HG02970 (cell line): ENCODE measurements at regions not wholly inside any gene's neighbourhood (a gene's known extent, or its start where the extent isn't known, plus 50 kb on each side); places are given as distances from the start of the nearest gene placed in this dataset.

Experiments used
- ATAC-seq: cut with Tn5 transposase; IDR thresholded peaks from one replicate; pipeline ENCODE4 v1.9.1; 2021; ENCODE audit warnings: mild to moderate bottlenecking, moderate library complexity, moderate number of reproducible peaks; ENCODE audit not compliant: unreplicated experiment, low FRiP score

- ATAC-seq, result no peak
Observed at GRCh38 chr11:127182586-127183203, 182.1 kb upstream of the KIRREL3 start.

GRCh38 chr11:127157225-127157624 lies 156.7 kb upstream of the KIRREL3 start:
- no peak for ATAC-seq

GRCh38 chr11:127149410-127149809 lies 148.8 kb upstream of the KIRREL3 start:
- ATAC-seq, result no peak

DNA sequence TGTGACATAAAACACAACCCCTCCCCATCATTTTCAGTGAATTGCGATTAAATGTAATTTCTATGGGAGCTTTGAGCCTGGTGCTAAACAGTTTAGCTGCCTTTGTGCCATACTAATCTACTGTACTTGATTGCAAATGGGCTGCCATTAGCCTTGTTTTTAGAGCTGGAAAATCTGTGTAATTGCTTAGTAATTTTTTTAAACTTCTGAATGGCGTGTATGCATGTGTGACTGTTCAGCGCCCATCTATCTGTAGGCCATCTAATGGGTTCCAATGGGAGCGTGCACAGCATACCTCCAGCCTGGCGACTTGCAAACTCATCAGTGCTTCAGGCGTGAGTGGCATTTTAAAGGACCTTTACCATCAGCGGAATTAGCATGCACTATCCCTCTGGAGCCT lies 142.7 kb upstream of the KIRREL3 start:
- no peak for ATAC-seq

- no peak for ATAC-seq
Observed at GRCh38 chr11:127138613-127139012, 138.0 kb upstream of the KIRREL3 start.

- no peak for ATAC-seq
Observed at GRCh38 chr11:127137771-127138280, 137.3 kb upstream of the KIRREL3 start.

- ATAC-seq, result no peak
Observed at GRCh38 chr11:127136438-127136837, 135.9 kb upstream of the KIRREL3 start.

GRCh38 chr11:127135256-127135655 lies 134.7 kb upstream of the KIRREL3 start:
- ATAC-seq, result no peak

- no peak for ATAC-seq
Observed at GRCh38 chr11:127133061-127133460, 132.5 kb upstream of the KIRREL3 start.

- ATAC-seq, result no peak
Observed at GRCh38 chr11:127130321-127130720, 129.8 kb upstream of the KIRREL3 start.

DNA sequence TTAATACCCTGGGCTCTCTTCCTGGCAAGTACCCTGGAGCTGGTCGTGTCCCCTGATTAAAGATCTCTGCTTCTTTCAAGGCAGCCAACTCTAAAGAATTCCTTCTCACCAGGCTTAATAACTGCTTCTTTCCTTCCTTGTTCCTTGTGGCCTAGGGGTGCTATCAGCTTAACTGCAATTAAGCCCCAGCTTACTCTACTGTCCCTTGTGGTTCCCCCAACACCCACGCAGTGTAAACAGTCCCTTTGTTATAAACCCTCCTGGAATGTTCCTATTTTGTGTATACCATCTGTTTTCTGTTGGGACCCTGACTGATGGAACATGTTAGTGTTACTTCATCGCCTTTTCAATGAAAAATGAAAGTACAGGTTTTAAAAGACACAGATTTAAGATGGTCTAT lies 126.4 kb upstream of the KIRREL3 start:
- ATAC-seq, result no peak

GRCh38 chr11:127119356-127119755 lies 118.8 kb upstream of the KIRREL3 start:
- ATAC-seq, result no peak

DNA sequence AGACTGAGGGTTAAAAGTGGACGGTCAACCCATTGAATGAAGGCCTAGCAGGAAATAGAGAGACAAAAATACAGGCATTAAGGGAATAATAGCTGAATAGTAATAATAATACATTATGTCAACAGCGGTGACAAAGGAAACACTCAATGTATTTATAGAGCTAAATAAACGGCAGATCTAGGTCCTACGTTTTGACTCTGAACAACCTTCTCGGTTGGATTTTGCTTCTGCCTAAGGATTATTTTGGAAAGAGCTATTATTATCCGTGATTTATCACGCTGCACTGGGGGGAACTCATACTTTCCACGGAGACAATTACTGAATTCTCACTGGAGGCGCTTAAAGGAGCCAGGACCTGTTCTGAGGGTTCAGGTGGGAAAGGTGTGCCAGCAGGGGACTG lies 118.2 kb upstream of the KIRREL3 start:
- no peak for ATAC-seq

GRCh38 chr11:127117231-127117739 lies 116.7 kb upstream of the KIRREL3 start:
- no peak for ATAC-seq

GRCh38 chr11:127115844-127116243 lies 115.3 kb upstream of the KIRREL3 start:
- ATAC-seq, result no peak

DNA sequence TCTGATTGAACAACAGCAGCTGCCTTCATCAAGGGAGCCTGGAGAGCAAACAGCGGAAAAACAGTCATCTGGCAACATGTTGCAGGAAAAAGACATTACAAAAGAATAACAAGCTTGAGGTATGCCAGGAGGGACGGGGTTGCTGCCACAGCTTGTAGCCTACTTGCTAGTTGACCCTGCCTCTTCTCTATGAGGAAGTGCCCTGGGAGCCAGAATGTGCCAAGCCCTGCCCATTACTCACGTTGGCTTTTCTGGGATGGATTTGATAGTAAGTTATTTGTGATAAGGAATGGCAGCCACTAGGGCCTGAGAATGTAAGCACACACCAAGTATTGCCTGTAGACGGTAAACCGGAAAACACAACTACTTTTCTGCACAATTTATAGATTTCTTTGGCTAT lies 113.5 kb upstream of the KIRREL3 start:
- no peak for ATAC-seq

- ATAC-seq, result no peak
Observed at GRCh38 chr11:127110542-127110941, 110.0 kb upstream of the KIRREL3 start.

DNA sequence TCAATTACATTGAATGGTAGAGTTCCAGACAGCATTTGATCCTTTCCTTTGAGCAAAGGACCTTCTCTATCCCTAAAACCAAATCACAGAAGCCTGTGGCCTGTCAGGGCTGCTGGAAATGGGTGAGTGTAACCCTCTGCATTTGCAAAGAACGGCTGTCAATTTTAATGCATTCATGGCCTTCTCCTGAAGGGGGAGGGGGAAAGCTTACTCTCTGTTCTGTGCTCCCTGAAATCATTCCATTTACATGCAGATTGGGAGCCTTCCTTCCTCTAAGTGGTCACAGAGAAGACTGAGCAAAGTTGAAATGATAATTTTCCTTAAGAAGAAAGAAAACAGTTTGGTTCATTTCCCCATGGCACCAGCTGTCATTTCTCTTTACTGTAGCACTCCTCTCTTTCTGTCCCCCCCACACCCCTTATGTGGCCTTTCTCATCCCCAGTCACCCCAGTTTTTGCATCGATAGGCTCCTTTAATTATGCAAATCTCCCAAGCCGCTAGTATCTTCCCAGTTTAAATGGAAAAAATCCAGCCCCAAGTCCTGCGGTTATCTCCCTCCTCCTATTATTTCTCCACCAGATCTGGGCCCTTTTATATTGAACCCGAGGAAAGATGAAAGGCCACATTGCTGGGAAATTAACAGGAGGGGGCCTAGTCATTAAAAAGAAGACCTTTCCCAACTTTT lies 109.4 kb upstream of the KIRREL3 start:
- ATAC-seq, result no peak

GRCh38 chr11:127108838-127109237 lies 108.3 kb upstream of the KIRREL3 start:
- no peak for ATAC-seq

GRCh38 chr11:127106938-127107337 lies 106.4 kb upstream of the KIRREL3 start:
- no peak for ATAC-seq

DNA sequence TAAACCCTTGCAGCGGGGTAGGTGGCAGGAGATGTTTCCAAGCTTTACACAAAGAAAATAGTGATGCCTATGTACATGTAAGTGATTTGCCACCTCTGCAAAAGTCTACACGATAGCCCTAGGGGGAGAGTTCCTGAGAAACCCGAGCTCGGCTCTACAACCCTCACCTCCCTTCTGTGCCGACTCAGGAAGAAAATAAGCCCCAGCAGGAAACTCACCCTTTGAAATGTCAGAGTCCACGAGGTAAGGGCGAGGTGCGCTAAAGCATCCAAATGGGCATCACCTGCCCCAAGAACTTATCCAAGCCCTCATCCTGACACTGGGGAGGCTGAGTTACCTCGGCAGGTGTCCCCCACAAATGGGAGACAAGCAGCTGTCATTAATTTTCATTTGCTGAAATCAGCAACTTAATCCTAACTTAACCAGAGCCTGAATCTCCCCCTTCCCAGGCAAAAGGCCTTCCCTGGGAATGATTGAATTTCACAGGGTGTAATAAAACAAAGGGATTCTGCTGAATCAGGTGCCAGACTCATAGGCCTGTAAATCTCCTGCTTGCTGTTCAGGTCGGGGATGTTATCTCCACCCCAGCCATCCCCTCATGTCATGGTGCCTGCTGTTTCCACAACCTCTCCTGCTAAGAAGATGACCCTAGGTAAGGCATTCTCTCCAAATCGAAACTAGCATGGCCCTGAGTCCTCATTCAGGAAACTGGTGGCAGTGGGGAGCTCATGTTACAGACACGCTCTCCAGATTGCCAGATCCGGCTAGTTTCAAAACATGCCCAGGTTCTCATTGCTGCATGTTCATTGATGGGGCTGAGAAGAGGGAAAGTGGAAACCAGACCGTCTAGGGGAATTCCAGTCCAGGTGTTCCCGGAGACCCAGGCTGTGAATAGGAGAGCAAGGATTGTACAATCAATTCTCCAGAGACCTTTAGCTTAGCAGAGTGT lies 105.3 kb upstream of the KIRREL3 start:
- no peak for ATAC-seq
